SK-N-SH (cell line): ENCODE measurements at regions not wholly inside any gene's neighbourhood (a gene's known extent, or its start where the extent isn't known, plus 50 kb on each side); places are given as distances from the start of the nearest gene placed in this dataset.

ENCODE experiments used
- EP300 ChIP-seq, 2 experiments: IDR thresholded peaks; 2 replicates each; pipeline versions ENCODE4 v1.4.0 to v1.6.1; 2012; ENCODE audit warnings: borderline replicate concordance in 1 of 2, low read depth in 1 of 2, low read length in 1 of 2
- GABPA ChIP-seq: IDR thresholded peaks from 2 replicates; pipeline ENCODE4 v1.4.0; 2012; ENCODE audit warnings: low read depth, mild to moderate bottlenecking
- GATA2 ChIP-seq: sonication (generic); formaldehyde crosslinking; IDR thresholded peaks from 2 replicates; pipeline ENCODE4 v1.5.0; 2020; ENCODE audit warnings: mild to moderate bottlenecking, missing genetic modification reagents
- JUND ChIP-seq: IDR thresholded peaks from 2 replicates; pipeline ENCODE4 v1.4.0; 2012
- MEF2A ChIP-seq: IDR thresholded peaks from 2 replicates; pipeline ENCODE4 v1.4.0; 2012; ENCODE audit warnings: low read depth, borderline replicate concordance
- POLR2AphosphoS5 ChIP-seq: IDR thresholded peaks from 2 replicates; pipeline ENCODE4 v1.6.1; 2012; ENCODE audit warnings: low read depth, low read length
- SMC3 ChIP-seq: IDR thresholded peaks from 2 replicates; pipeline ENCODE4 v1.6.1; 2012; ENCODE audit warnings: low read depth, low read length, improper control_type of control experiment
- TAF1 ChIP-seq: IDR thresholded peaks from 2 replicates; pipeline ENCODE4 v1.6.1; 2012; ENCODE audit warnings: low read depth, mild to moderate bottlenecking, low read length, moderate library complexity, borderline replicate concordance
- TEAD4 ChIP-seq: IDR thresholded peaks from 2 replicates; pipeline ENCODE4 v1.4.0; 2012; ENCODE audit warnings: mild to moderate bottlenecking, borderline replicate concordance; ENCODE audit not compliant: insufficient read depth
- TF ChIP-seq, protein P1 (sequence below): fragments of 200-600 bp; sonication (generic); IDR thresholded peaks from 2 replicates; pipeline ENCODE4 v1.6.1; 2017; ENCODE audit warnings: antibody characterized with exemption, mild to moderate bottlenecking, moderate library complexity
- TF ChIP-seq, protein P2 (sequence below): IDR thresholded peaks from 2 replicates; pipeline ENCODE4 v1.4.0; 2012; ENCODE audit warnings: low read depth, borderline replicate concordance
- TF ChIP-seq, protein P3 (sequence below): IDR thresholded peaks from 2 replicates; pipeline ENCODE4 v1.6.1; 2012; ENCODE audit warnings: mild to moderate bottlenecking, low read depth, low read length, moderate library complexity
- TF ChIP-seq, protein P4 (sequence below): fragments of 150-350 bp; IDR thresholded peaks from 2 replicates; pipeline ENCODE4 v1.6.1; 2017; ENCODE audit warnings: antibody characterized with exemption, low read length, low read depth, borderline replicate concordance

DNA sequence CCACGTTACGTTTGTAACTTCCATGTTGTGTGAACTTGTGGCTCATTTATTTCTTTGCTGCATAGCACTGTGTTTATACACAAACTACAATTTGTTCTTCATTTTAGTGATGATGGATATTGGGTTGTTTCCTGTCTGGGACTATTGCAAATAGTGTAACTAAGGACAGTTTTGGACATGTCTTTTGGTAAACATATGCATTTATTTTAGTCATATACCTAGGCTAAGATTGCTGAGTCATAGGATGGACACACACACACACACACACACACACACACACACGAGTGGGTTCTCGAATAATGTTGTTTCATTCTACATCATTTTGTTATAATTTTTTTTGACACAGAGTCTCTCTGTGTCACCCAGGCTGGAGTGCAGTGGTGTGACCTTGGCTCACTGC is 123.5 kb upstream of the CAND1 start:
- TF ChIP-seq, protein P1, sequence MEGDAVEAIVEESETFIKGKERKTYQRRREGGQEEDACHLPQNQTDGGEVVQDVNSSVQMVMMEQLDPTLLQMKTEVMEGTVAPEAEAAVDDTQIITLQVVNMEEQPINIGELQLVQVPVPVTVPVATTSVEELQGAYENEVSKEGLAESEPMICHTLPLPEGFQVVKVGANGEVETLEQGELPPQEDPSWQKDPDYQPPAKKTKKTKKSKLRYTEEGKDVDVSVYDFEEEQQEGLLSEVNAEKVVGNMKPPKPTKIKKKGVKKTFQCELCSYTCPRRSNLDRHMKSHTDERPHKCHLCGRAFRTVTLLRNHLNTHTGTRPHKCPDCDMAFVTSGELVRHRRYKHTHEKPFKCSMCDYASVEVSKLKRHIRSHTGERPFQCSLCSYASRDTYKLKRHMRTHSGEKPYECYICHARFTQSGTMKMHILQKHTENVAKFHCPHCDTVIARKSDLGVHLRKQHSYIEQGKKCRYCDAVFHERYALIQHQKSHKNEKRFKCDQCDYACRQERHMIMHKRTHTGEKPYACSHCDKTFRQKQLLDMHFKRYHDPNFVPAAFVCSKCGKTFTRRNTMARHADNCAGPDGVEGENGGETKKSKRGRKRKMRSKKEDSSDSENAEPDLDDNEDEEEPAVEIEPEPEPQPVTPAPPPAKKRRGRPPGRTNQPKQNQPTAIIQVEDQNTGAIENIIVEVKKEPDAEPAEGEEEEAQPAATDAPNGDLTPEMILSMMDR = no peak
- TF ChIP-seq POLR2AphosphoS5 (no peak), GATA2 (CRISPR knock-in tag) (no peak), TAF1 (no peak), MEF2A (no peak), EP300 (IDR thresholded peaks at IDR 0.05; ENCODE audit: borderline replicate concordance in 1 of 2, low read depth in 1 of 2, low read length in 1 of 2) (no peak), GABPA (no peak), TEAD4 (no peak), SMC3 (no peak), JUND (no peak)
- TF ChIP-seq, protein P2, sequence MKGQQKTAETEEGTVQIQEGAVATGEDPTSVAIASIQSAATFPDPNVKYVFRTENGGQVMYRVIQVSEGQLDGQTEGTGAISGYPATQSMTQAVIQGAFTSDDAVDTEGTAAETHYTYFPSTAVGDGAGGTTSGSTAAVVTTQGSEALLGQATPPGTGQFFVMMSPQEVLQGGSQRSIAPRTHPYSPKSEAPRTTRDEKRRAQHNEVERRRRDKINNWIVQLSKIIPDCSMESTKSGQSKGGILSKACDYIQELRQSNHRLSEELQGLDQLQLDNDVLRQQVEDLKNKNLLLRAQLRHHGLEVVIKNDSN = no peak
- TF ChIP-seq, protein P3, sequence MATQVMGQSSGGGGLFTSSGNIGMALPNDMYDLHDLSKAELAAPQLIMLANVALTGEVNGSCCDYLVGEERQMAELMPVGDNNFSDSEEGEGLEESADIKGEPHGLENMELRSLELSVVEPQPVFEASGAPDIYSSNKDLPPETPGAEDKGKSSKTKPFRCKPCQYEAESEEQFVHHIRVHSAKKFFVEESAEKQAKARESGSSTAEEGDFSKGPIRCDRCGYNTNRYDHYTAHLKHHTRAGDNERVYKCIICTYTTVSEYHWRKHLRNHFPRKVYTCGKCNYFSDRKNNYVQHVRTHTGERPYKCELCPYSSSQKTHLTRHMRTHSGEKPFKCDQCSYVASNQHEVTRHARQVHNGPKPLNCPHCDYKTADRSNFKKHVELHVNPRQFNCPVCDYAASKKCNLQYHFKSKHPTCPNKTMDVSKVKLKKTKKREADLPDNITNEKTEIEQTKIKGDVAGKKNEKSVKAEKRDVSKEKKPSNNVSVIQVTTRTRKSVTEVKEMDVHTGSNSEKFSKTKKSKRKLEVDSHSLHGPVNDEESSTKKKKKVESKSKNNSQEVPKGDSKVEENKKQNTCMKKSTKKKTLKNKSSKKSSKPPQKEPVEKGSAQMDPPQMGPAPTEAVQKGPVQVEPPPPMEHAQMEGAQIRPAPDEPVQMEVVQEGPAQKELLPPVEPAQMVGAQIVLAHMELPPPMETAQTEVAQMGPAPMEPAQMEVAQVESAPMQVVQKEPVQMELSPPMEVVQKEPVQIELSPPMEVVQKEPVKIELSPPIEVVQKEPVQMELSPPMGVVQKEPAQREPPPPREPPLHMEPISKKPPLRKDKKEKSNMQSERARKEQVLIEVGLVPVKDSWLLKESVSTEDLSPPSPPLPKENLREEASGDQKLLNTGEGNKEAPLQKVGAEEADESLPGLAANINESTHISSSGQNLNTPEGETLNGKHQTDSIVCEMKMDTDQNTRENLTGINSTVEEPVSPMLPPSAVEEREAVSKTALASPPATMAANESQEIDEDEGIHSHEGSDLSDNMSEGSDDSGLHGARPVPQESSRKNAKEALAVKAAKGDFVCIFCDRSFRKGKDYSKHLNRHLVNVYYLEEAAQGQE = no peak
- TF ChIP-seq, protein P4, sequence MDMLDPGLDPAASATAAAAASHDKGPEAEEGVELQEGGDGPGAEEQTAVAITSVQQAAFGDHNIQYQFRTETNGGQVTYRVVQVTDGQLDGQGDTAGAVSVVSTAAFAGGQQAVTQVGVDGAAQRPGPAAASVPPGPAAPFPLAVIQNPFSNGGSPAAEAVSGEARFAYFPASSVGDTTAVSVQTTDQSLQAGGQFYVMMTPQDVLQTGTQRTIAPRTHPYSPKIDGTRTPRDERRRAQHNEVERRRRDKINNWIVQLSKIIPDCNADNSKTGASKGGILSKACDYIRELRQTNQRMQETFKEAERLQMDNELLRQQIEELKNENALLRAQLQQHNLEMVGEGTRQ = no peak
